WTC11 (cell line): ENCODE measurements at regions not wholly inside any gene's neighbourhood (a gene's known extent, or its start where the extent isn't known, plus 50 kb on each side); places are given as distances from the start of the nearest gene placed in this dataset.

ENCODE experiments used
- CBFB ChIP-seq: sonication (generic); formaldehyde crosslinking; IDR thresholded peaks from 2 replicates; pipeline ENCODE4 v1.8.1; 2022; ENCODE audit warnings: mild to moderate bottlenecking, low read depth, missing genetic modification reagents
- CREM ChIP-seq: sonication (generic); formaldehyde crosslinking; IDR thresholded peaks from 2 replicates; pipeline ENCODE4 v1.8.1; 2022; ENCODE audit warnings: mild to moderate bottlenecking, missing genetic modification reagents, moderate library complexity
- FOXJ3 ChIP-seq: sonication (generic); formaldehyde crosslinking; IDR thresholded peaks from 2 replicates; pipeline ENCODE4 v1.9.0; 2021; ENCODE audit warnings: missing genetic modification reagents, mild to moderate bottlenecking, borderline replicate concordance
- TF ChIP-seq, protein P1 (sequence below): fragments of 200-600 bp; IDR thresholded peaks from 2 replicates; pipeline ENCODE4 v1.8.0; 2022; ENCODE audit warnings: antibody characterized with exemption
- TF ChIP-seq, protein P2 (sequence below): sonication (generic); formaldehyde crosslinking; IDR thresholded peaks from 2 replicates; pipeline ENCODE4 v1.8.0; 2023; ENCODE audit warnings: missing genetic modification reagents

DNA sequence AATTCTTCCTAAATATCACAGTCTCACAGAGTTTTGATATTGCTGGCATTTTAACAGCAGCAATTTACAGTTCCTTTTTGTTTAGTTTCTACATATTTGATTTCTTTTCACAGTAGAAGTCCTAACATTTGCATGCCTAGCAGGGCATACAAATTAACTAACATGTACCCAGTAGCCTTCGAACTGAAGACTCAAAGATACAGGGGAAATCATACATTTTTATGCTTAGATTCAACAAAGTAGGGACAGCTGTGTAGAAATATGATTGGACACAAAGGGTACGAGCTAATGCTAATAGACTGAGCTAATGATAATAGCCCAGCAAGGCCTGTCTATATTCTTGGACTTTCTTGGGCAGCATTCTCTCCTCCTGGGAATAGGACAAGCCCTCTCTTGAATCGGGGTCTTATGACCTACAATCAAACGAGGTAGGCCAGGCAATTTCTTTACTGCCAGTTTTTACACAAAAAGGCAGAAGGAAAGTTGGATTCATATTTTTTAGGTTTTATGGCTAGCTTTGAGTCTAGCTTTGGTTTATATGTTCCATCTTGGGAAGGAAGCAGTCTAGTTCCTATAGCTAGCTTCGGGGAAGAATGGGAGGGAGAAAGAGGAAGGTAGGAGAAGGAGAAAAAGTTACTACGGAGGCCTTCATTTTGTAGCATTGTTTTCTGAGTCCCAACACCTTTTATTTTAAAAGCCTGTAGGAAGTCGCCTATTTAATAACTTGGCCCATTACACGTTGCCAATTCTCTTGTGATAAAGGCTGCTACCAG lies 115.8 kb downstream of the HFE start:
- TF ChIP-seq, protein P1, sequence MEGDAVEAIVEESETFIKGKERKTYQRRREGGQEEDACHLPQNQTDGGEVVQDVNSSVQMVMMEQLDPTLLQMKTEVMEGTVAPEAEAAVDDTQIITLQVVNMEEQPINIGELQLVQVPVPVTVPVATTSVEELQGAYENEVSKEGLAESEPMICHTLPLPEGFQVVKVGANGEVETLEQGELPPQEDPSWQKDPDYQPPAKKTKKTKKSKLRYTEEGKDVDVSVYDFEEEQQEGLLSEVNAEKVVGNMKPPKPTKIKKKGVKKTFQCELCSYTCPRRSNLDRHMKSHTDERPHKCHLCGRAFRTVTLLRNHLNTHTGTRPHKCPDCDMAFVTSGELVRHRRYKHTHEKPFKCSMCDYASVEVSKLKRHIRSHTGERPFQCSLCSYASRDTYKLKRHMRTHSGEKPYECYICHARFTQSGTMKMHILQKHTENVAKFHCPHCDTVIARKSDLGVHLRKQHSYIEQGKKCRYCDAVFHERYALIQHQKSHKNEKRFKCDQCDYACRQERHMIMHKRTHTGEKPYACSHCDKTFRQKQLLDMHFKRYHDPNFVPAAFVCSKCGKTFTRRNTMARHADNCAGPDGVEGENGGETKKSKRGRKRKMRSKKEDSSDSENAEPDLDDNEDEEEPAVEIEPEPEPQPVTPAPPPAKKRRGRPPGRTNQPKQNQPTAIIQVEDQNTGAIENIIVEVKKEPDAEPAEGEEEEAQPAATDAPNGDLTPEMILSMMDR, result no peak
- no peak for TF ChIP-seq CBFB (CRISPR knock-in tag)
- TF ChIP-seq, protein P2, sequence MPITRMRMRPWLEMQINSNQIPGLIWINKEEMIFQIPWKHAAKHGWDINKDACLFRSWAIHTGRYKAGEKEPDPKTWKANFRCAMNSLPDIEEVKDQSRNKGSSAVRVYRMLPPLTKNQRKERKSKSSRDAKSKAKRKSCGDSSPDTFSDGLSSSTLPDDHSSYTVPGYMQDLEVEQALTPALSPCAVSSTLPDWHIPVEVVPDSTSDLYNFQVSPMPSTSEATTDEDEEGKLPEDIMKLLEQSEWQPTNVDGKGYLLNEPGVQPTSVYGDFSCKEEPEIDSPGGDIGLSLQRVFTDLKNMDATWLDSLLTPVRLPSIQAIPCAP (CRISPR knock-in tag), result no peak
- no peak for TF ChIP-seq CREM (CRISPR knock-in tag)
- no peak for TF ChIP-seq FOXJ3 (CRISPR knock-in tag)
